K562 (cell line): ENCODE measurements at regions not wholly inside any gene's neighbourhood (a gene's known extent, or its start where the extent isn't known, plus 50 kb on each side); places are given as distances from the start of the nearest gene placed in this dataset.

ENCODE experiments used
- ATAC-seq: fragments of 200-7000 bp; cut with Tn5 transposase; 3 replicates; pipeline ENCODE4 v1.9.1; 2020; ENCODE audit warnings: moderate library complexity
- BruUV-seq: library from RNA; stranded (reverse); fragments of 400-500 nt; replicated peaks from 2 replicates; lab custom pipeline; 2021; lab: Mats Ljungman, UMichigan
- CTCF ChIA-PET: fragments of 300-600 bp; formaldehyde crosslinking; extraction: SDS; loops from one replicate; lab custom pipeline; 2021; ENCODE audit warnings: low intra/inter-chr PET ratio; lab: Yijun Ruan, JAX
- POLR2A ChIA-PET: fragments of 300-600, 350-650 bp; sonication (Branson Sonifier 250); formaldehyde crosslinking; extraction: SDS; loops from one replicate; lab custom pipeline; 2021; ENCODE audit warnings: antibody characterized with exemption, inconsistent platforms; lab: Yijun Ruan, JAX
- DNase-seq, 4 experiments: peaks; one replicate each; pipeline versions ENCODE4 v3.0.0 to v3.0.0-alpha.2; 2011 to 2018; ENCODE audit warnings: low spot score in 3 of 4, mixed read lengths in 3 of 4; ENCODE audit errors: extremely low read depth in 1 of 4
- FAIRE-seq: peaks from 2 replicates; lab custom pipeline; 2011; peaks lifted over from hg19 to GRCh38; lab: Jason Lieb, UNC
- H2AFZ ChIP-seq: 2 replicates; pipeline ENCODE4 v1.6.0; 2011; ENCODE audit warnings: low read depth, low read length, control low read depth, inconsistent platforms
- H3K27ac ChIP-seq: fragments of 200-600 bp; 3 replicates; pipeline ENCODE4 v1.8.0; 2011; ENCODE audit warnings: low read depth, mild to moderate bottlenecking, control low read depth, inconsistent platforms, low read length, moderate library complexity, mixed read lengths; ENCODE audit errors: extremely low read depth
- H3K27me3 ChIP-seq, 2 experiments: fragments of 300-600 bp in 1 of 2; 2 replicates in 1 of 2; 3 replicates in 1 of 2; pipeline versions ENCODE4 v1.6.0 to v1.8.0; 2011; ENCODE audit warnings: inconsistent platforms in 2 of 2, low read length in 2 of 2, mild to moderate bottlenecking in 1 of 2, mixed read lengths in 1 of 2, moderate library complexity in 1 of 2; ENCODE audit not compliant: control insufficient read depth in 2 of 2, insufficient read depth in 2 of 2
- H3K36me3 ChIP-seq: fragments of 300-600 bp; 3 replicates; pipeline ENCODE4 v1.8.0; 2011; ENCODE audit warnings: mild to moderate bottlenecking, low read length, inconsistent platforms; ENCODE audit not compliant: control insufficient read depth, insufficient read depth
- H3K4me1 ChIP-seq, 2 experiments: fragments of 200-600 bp in 1 of 2; replicated peaks in 1 of 2; 2 replicates in 1 of 2; 3 replicates in 1 of 2; pipeline versions ENCODE4 v1.5.1 to v1.8.0; 2011; ENCODE audit warnings: inconsistent platforms in 2 of 2, low read length in 2 of 2, mild to moderate bottlenecking in 1 of 2, mixed read lengths in 1 of 2, moderate library complexity in 1 of 2; ENCODE audit not compliant: control insufficient read depth in 2 of 2, insufficient read depth in 2 of 2
- H3K4me2 ChIP-seq: 2 replicates; pipeline ENCODE4 v1.6.1; 2011; ENCODE audit warnings: low read length, control low read depth, inconsistent platforms, mixed read lengths; ENCODE audit not compliant: insufficient read depth
- H3K4me3 ChIP-seq: fragments of 200-600 bp; sonication (generic), shearing (Covaris generic); 2 replicates; pipeline ENCODE4 v1.5.1; 2016; ENCODE audit warnings: control low read depth, inconsistent platforms
- H3K79me2 ChIP-seq: fragments of 200-600 bp; 3 replicates; pipeline ENCODE4 v1.8.0; 2011; ENCODE audit warnings: low read length, inconsistent platforms; ENCODE audit not compliant: control insufficient read depth, insufficient read depth
- H3K9ac ChIP-seq, 2 experiments: 2 replicates each; pipeline versions ENCODE4 v1.6.0 to v1.6.1; 2011; ENCODE audit warnings: low read depth in 2 of 2, low read length in 2 of 2, control low read depth in 1 of 2, inconsistent platforms in 1 of 2, mild to moderate bottlenecking in 1 of 2, mixed read lengths in 1 of 2; ENCODE audit not compliant: insufficient read depth in 1 of 2
- H3K9me1 ChIP-seq: one replicate; pipeline ENCODE4 v1.6.0; 2011; ENCODE audit warnings: inconsistent platforms, mild to moderate bottlenecking, low read length, moderate library complexity; ENCODE audit not compliant: control insufficient read depth, insufficient read depth
- H3K9me3 ChIP-seq: replicated peaks from 2 replicates; pipeline ENCODE4 v1.5.1; 2011; ENCODE audit warnings: low read depth, low read length, inconsistent platforms; ENCODE audit not compliant: control insufficient read depth, insufficient read depth
- H4K20me1 ChIP-seq: replicated peaks from 2 replicates; pipeline ENCODE4 v1.6.1; 2011; ENCODE audit warnings: low read length, inconsistent platforms, mixed read lengths; ENCODE audit not compliant: control insufficient read depth, insufficient read depth
- HNRNPLL ChIP-seq: fragments of 200-400 bp; formaldehyde crosslinking; IDR thresholded peaks from 2 replicates; pipeline ENCODE4 v1.6.1; 2017; ENCODE audit warnings: low read length, low read depth, mild to moderate bottlenecking; ENCODE audit not compliant: poor library complexity, severe bottlenecking
- MECOM ChIP-seq: fragments of 250-450 bp; sonication (Bioruptor Pico); IDR thresholded peaks from 2 replicates; pipeline ENCODE4 v1.8.0; 2022; ENCODE audit warnings: inconsistent platforms
- RFX5 ChIP-seq: IDR thresholded peaks from 2 replicates; pipeline ENCODE4 v1.6.1; 2011; ENCODE audit warnings: low read depth, mild to moderate bottlenecking, improper control_type of control experiment, low read length
- ZNF274 ChIP-seq: IDR thresholded peaks from 2 replicates; pipeline ENCODE4 v1.6.1; 2011; ENCODE audit warnings: low read depth, mild to moderate bottlenecking, low read length, moderate library complexity, borderline replicate concordance
- WGBS: fragments of 100-300 bp; shearing (Covaris generic); methylation state at CpG from one replicate; pipeline ENCODE4 v1.1.6; 2016; ENCODE audit warnings: low coverage, mixed read lengths; ENCODE audit not compliant: insufficient coverage; ENCODE audit errors: missing lambda C conversion rate; 5-methylcytosine and 5-hydroxymethylcytosine counted together
- in situ Hi-C: fragments of 300-500 bp; cut with MboI; formaldehyde crosslinking; loops from 4 replicates; pipeline ENCODE4 v1.15.0; 2018; ENCODE audit warnings: inconsistent platforms, mixed read lengths
- intact Hi-C: fragments of 100-400 bp; cut with micrococcal nuclease; formaldehyde crosslinking; loops from 2 replicates; pipeline ENCODE4 v1.14.2; 2022
- TF ChIP-seq, protein P1 (sequence below): fragments of 250-450 bp; sonication (Bioruptor Pico); IDR thresholded peaks from 2 replicates; pipeline ENCODE4 v1.4.0; 2020
- TF ChIP-seq, protein P2 (sequence below): fragments of 200-400 bp; formaldehyde crosslinking; IDR thresholded peaks from 2 replicates; pipeline ENCODE4 v1.6.1; 2017; ENCODE audit warnings: mild to moderate bottlenecking, low read depth, low read length, moderate library complexity
- TF ChIP-seq, protein P3 (sequence below): fragments of 250-450 bp; sonication (Bioruptor Pico); IDR thresholded peaks from 2 replicates; pipeline ENCODE4 v1.5.1; 2021; ENCODE audit warnings: mild to moderate bottlenecking
- TF ChIP-seq, protein P4 (sequence below): sonication (generic); formaldehyde crosslinking; IDR thresholded peaks from 2 replicates; pipeline ENCODE4 v1.8.0; 2023; ENCODE audit warnings: mild to moderate bottlenecking, missing genetic modification reagents

DNA sequence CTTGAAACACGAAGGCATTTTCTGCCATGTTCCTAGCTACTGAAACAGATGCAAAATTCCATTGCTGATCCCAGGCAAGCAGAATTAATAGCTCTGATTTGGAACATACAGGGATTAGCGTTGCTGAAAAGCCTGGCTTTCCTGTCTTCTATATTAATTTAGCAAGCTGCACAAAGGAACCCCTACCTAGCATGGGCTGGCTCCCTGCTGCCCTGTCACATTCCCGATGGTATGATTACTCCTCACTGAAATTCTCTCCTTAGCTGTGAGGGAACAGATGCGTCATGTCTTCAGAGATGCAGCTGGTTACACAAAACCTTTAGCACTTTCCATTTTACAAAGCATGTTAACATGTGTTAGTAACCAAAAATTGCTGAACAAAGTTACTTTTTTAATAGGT is 878.9 kb downstream of the TYW1 start:
- FAIRE-seq: no peak
- Histone ChIP-seq H3K9ac (no peak overlapping the region), H3K27ac (no peak overlapping the region), H2AFZ (no peak overlapping the region), H3K4me2 (no peak overlapping the region), H3K4me1 (no peaks in the 10 kb centered on the region), H3K4me3 (no peak overlapping the region), H4K20me1 (0 out of 2 replicates have a peak, but pooled peaks cover under 1% of the 10 kb centered on the region), H3K36me3 (no peaks in the 10 kb centered on the region), H3K79me2 (no peaks in the 10 kb centered on the region), H3K9me3 (no peaks in the 10 kb centered on the region), H3K9me1 (no peaks in the 10 kb centered on the region), H3K27me3 (peaks cover 0 to 4% of the 10 kb centered on the region in 2 experiments; a peak in 1 of 5 replicates)
- intact Hi-C loops (no loop called here), in situ Hi-C loops (no loop called here)
- ChIA-PET POLR2A (interaction anchor here (0.6 to 1.5 kb wide), 2 partner anchors 9 to 238 kb away, joined by 3 read pairs; no protein-coding TSS in a partner anchor), CTCF (no interaction called here)
- 0% methylated on average over 4 of the region's 4 CpGs for WGBS
- no peak for DNase-seq
- no TSS peak for BruUV-seq
- ATAC-seq: no peak
- TF ChIP-seq MECOM (CRISPR knock-in tag): no peak
- no peak for TF ChIP-seq HNRNPLL
- TF ChIP-seq, protein P1, sequence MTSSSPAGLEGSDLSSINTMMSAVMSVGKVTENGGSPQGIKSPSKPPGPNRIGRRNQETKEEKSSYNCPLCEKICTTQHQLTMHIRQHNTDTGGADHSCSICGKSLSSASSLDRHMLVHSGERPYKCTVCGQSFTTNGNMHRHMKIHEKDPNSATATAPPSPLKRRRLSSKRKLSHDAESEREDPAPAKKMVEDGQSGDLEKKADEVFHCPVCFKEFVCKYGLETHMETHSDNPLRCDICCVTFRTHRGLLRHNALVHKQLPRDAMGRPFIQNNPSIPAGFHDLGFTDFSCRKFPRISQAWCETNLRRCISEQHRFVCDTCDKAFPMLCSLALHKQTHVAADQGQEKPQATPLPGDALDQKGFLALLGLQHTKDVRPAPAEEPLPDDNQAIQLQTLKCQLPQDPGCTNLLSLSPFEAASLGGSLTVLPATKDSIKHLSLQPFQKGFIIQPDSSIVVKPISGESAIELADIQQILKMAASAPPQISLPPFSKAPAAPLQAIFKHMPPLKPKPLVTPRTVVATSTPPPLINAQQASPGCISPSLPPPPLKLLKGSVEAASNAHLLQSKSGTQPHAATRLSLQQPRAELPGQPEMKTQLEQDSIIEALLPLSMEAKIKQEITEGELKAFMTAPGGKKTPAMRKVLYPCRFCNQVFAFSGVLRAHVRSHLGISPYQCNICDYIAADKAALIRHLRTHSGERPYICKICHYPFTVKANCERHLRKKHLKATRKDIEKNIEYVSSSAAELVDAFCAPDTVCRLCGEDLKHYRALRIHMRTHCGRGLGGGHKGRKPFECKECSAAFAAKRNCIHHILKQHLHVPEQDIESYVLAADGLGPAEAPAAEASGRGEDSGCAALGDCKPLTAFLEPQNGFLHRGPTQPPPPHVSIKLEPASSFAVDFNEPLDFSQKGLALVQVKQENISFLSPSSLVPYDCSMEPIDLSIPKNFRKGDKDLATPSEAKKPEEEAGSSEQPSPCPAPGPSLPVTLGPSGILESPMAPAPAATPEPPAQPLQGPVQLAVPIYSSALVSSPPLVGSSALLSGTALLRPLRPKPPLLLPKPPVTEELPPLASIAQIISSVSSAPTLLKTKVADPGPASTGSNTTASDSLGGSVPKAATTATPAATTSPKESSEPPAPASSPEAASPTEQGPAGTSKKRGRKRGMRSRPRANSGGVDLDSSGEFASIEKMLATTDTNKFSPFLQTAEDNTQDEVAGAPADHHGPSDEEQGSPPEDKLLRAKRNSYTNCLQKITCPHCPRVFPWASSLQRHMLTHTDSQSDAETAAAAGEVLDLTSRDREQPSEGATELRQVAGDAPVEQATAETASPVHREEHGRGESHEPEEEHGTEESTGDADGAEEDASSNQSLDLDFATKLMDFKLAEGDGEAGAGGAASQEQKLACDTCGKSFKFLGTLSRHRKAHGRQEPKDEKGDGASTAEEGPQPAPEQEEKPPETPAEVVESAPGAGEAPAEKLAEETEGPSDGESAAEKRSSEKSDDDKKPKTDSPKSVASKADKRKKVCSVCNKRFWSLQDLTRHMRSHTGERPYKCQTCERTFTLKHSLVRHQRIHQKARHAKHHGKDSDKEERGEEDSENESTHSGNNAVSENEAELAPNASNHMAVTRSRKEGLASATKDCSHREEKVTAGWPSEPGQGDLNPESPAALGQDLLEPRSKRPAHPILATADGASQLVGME (CRISPR knock-in tag): no peak
- TF ChIP-seq, protein P2, sequence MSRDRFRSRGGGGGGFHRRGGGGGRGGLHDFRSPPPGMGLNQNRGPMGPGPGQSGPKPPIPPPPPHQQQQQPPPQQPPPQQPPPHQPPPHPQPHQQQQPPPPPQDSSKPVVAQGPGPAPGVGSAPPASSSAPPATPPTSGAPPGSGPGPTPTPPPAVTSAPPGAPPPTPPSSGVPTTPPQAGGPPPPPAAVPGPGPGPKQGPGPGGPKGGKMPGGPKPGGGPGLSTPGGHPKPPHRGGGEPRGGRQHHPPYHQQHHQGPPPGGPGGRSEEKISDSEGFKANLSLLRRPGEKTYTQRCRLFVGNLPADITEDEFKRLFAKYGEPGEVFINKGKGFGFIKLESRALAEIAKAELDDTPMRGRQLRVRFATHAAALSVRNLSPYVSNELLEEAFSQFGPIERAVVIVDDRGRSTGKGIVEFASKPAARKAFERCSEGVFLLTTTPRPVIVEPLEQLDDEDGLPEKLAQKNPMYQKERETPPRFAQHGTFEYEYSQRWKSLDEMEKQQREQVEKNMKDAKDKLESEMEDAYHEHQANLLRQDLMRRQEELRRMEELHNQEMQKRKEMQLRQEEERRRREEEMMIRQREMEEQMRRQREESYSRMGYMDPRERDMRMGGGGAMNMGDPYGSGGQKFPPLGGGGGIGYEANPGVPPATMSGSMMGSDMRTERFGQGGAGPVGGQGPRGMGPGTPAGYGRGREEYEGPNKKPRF: no peak
- no peak for TF ChIP-seq RFX5
- no peak for TF ChIP-seq ZNF274
- TF ChIP-seq, protein P3, sequence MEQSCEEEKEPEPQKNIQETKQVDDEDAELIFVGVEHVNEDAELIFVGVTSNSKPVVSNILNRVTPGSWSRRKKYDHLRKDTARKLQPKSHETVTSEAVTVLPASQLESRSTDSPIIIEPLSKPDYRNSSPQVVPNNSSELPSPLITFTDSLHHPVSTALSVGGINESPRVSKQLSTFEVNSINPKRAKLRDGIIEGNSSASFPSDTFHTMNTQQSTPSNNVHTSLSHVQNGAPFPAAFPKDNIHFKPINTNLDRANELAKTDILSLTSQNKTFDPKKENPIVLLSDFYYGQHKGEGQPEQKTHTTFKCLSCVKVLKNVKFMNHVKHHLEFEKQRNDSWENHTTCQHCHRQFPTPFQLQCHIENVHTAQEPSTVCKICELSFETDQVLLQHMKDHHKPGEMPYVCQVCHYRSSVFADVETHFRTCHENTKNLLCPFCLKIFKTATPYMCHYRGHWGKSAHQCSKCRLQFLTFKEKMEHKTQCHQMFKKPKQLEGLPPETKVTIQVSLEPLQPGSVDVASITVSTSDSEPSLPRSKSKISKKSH: no peak
- TF ChIP-seq, protein P4, sequence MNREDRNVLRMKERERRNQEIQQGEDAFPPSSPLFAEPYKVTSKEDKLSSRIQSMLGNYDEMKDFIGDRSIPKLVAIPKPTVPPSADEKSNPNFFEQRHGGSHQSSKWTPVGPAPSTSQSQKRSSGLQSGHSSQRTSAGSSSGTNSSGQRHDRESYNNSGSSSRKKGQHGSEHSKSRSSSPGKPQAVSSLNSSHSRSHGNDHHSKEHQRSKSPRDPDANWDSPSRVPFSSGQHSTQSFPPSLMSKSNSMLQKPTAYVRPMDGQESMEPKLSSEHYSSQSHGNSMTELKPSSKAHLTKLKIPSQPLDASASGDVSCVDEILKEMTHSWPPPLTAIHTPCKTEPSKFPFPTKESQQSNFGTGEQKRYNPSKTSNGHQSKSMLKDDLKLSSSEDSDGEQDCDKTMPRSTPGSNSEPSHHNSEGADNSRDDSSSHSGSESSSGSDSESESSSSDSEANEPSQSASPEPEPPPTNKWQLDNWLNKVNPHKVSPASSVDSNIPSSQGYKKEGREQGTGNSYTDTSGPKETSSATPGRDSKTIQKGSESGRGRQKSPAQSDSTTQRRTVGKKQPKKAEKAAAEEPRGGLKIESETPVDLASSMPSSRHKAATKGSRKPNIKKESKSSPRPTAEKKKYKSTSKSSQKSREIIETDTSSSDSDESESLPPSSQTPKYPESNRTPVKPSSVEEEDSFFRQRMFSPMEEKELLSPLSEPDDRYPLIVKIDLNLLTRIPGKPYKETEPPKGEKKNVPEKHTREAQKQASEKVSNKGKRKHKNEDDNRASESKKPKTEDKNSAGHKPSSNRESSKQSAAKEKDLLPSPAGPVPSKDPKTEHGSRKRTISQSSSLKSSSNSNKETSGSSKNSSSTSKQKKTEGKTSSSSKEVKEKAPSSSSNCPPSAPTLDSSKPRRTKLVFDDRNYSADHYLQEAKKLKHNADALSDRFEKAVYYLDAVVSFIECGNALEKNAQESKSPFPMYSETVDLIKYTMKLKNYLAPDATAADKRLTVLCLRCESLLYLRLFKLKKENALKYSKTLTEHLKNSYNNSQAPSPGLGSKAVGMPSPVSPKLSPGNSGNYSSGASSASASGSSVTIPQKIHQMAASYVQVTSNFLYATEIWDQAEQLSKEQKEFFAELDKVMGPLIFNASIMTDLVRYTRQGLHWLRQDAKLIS (CRISPR knock-in tag): no peak
